Right lobe of liver (tissue), 4 donors: ENCODE measurements at regions not wholly inside any gene's neighbourhood (a gene's known extent, or its start where the extent isn't known, plus 50 kb on each side); places are given as distances from the start of the nearest gene placed in this dataset.

Source experiments
- POLR2A ChIP-seq: fragments of 450-650 bp; IDR thresholded peaks from one replicate; pipeline ENCODE4 v1.6.1; 2017; ENCODE audit warnings: antibody characterized with exemption, mild to moderate bottlenecking
- TF ChIP-seq, protein P1 (sequence below), 4 donors: fragments of 200-600 bp in 3 of 4; fragments of 450-650 bp in 1 of 4; IDR thresholded peaks; one replicate each; pipeline versions ENCODE4 v1.5.1 to v1.8.0; 2016 to 2022; ENCODE audit warnings: antibody characterized with exemption in 4 of 4, mild to moderate bottlenecking in 2 of 4
- donor health status: DM: no; HTN: no; CAD: no.
- donor health status: DM: no; HTN: no; CAD: no.
- donor health status: DM: no; HTN: yes; CAD: no.

DNA sequence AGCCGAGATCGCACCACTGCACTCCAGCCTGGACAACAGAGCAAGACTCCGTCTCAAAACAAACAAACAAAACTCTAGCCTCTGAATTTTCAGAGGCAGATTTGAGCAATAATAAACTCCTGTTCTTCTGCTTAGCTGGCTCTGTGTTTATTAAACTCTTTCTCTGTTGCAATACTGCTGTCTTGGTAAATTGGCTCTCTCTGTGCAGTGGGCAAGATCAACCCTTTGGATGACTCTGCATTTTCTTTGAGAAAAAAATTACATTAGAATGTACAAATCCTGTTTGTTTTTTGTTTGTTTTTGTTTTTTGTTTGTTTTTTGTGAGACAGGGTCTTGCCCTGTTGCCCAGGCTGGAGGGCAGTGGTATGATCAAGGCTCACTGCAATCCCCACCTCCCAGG is 75.8 kb upstream of the RPH3AL start:
- TF ChIP-seq, protein P1, sequence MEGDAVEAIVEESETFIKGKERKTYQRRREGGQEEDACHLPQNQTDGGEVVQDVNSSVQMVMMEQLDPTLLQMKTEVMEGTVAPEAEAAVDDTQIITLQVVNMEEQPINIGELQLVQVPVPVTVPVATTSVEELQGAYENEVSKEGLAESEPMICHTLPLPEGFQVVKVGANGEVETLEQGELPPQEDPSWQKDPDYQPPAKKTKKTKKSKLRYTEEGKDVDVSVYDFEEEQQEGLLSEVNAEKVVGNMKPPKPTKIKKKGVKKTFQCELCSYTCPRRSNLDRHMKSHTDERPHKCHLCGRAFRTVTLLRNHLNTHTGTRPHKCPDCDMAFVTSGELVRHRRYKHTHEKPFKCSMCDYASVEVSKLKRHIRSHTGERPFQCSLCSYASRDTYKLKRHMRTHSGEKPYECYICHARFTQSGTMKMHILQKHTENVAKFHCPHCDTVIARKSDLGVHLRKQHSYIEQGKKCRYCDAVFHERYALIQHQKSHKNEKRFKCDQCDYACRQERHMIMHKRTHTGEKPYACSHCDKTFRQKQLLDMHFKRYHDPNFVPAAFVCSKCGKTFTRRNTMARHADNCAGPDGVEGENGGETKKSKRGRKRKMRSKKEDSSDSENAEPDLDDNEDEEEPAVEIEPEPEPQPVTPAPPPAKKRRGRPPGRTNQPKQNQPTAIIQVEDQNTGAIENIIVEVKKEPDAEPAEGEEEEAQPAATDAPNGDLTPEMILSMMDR (IDR thresholded peaks at IDR 0.05): no peak
- TF ChIP-seq POLR2A: no peak
